Sigmoid colon (tissue), 4 donors: ENCODE measurements at regions not wholly inside any gene's neighbourhood (a gene's known extent, or its start where the extent isn't known, plus 50 kb on each side); places are given as distances from the start of the nearest gene placed in this dataset.

ENCODE experiments used
- EP300 ChIP-seq, 4 donors: sonication (generic); formaldehyde crosslinking; IDR thresholded peaks; one replicate each; pipeline ENCODE4 v1.6.1; 2017; ENCODE audit warnings: antibody characterized with exemption in 4 of 4
- POLR2AphosphoS5 ChIP-seq, 4 donors: sonication (generic); formaldehyde crosslinking; IDR thresholded peaks; one replicate each; pipeline ENCODE4 v1.6.1; 2017; ENCODE audit warnings: antibody characterized with exemption in 4 of 4
- TF ChIP-seq, protein P1 (sequence below), 4 experiments: fragments of 450-650 bp in 3 of 4; fragments of 200-600 bp in 1 of 4; IDR thresholded peaks; one replicate each; pipeline ENCODE4 v1.5.1; 2016 to 2019; ENCODE audit warnings: antibody characterized with exemption in 4 of 4, mild to moderate bottlenecking in 3 of 4, moderate library complexity in 2 of 4

DNA sequence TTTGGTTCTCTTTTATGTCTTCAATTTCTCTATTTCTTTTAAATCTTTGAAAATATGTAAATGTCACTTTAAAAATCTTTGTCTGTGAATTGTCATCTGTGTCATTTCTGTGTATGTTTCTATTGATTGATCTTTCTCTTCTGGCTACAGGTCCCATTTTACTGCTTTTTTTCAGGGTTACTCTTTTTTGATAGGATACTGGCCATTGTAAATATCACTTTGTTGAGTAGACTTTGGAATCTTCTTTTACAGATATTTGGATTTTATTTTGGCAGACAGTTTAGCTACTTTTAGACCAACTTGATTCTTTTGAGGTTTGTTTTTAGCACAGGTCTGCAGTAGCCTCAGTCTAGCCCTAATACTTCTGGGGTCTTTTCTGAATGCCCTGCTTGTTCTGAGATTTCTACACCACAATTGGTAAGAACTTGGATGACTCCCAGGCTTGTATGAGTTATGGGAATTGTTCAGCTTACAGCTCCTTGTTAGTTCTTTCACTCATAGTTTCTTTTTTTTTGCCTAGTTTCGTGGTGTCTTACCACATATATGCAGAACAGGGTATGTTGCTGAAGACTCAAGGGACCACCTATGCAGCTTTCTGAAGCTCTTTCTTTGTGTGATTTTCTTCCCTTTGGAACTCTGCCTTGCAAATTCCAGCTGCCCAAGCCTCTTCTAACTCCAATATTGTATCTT, 122.2 kb downstream of the QPCT start:
- TF ChIP-seq, protein P1, sequence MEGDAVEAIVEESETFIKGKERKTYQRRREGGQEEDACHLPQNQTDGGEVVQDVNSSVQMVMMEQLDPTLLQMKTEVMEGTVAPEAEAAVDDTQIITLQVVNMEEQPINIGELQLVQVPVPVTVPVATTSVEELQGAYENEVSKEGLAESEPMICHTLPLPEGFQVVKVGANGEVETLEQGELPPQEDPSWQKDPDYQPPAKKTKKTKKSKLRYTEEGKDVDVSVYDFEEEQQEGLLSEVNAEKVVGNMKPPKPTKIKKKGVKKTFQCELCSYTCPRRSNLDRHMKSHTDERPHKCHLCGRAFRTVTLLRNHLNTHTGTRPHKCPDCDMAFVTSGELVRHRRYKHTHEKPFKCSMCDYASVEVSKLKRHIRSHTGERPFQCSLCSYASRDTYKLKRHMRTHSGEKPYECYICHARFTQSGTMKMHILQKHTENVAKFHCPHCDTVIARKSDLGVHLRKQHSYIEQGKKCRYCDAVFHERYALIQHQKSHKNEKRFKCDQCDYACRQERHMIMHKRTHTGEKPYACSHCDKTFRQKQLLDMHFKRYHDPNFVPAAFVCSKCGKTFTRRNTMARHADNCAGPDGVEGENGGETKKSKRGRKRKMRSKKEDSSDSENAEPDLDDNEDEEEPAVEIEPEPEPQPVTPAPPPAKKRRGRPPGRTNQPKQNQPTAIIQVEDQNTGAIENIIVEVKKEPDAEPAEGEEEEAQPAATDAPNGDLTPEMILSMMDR (IDR thresholded peaks at IDR 0.05), result no peak
- no peak for TF ChIP-seq EP300 (IDR thresholded peaks at IDR 0.05)
- no peak for TF ChIP-seq POLR2AphosphoS5 (IDR thresholded peaks at IDR 0.05)
